Panc1 (cell line): ENCODE measurements at regions not wholly inside any gene's neighbourhood (a gene's known extent, or its start where the extent isn't known, plus 50 kb on each side); places are given as distances from the start of the nearest gene placed in this dataset.

Source experiments
- ATAC-seq: fragments of 200-7000 bp; cut with Tn5 transposase; 2 replicates; pipeline ENCODE4 v1.9.1; 2020; ENCODE audit warnings: mild to moderate bottlenecking, moderate library complexity
- BruUV-seq: library from RNA; stranded (reverse); fragments of 400-500 nt; replicated peaks from 2 replicates; lab custom pipeline; 2021; lab: Mats Ljungman, UMichigan
- CTCF ChIA-PET: fragments of 300-600 bp; sonication (Branson Sonifier 250); formaldehyde crosslinking; loops from one replicate; lab custom pipeline; 2022; ENCODE audit warnings: antibody characterized with exemption; lab: Charles Lee
- POLR2A ChIA-PET: fragments of 300-600 bp; sonication (Branson Sonifier 250); formaldehyde crosslinking; loops from one replicate; lab custom pipeline; 2022; ENCODE audit warnings: antibody characterized with exemption; lab: Charles Lee
- DNase-seq: peaks from one replicate; pipeline ENCODE4 v3.0.0-alpha.2; 2010; ENCODE audit warnings: low read depth, low spot score
- H3K27ac ChIP-seq: 2 replicates; pipeline ENCODE4 v1.5.1; 2011; ENCODE audit warnings: mild to moderate bottlenecking, low read length, inconsistent platforms
- H3K27me3 ChIP-seq: fragments of 200-500 bp; sonication (Bioruptor generic); 2 replicates; pipeline ENCODE4 v1.6.0; 2014; ENCODE audit warnings: low read length, inconsistent platforms; ENCODE audit not compliant: control insufficient read depth, insufficient read depth
- H3K36me3 ChIP-seq: fragments of 200-500 bp; sonication (Bioruptor generic); 2 replicates; pipeline ENCODE4 v1.5.1; 2014; ENCODE audit warnings: inconsistent platforms, mild to moderate bottlenecking, low read length, moderate library complexity; ENCODE audit not compliant: control insufficient read depth, insufficient read depth
- H3K4me1 ChIP-seq: 2 replicates; pipeline ENCODE4 v1.5.1; 2011; ENCODE audit warnings: inconsistent platforms, mild to moderate bottlenecking, low read length, moderate library complexity; ENCODE audit not compliant: control insufficient read depth, insufficient read depth
- H3K4me3 ChIP-seq, 2 experiments: 2 replicates each; pipeline ENCODE4 v1.5.1; 2011 to 2012; ENCODE audit warnings: low read depth in 2 of 2, low read length in 2 of 2, mild to moderate bottlenecking in 2 of 2, inconsistent platforms in 1 of 2, moderate library complexity in 1 of 2
- H3K9me3 ChIP-seq: fragments of 200-500 bp; sonication (Bioruptor generic); 2 replicates; pipeline ENCODE4 v1.5.1; 2014; ENCODE audit warnings: low read depth, mild to moderate bottlenecking, inconsistent platforms, low read length, moderate library complexity; ENCODE audit not compliant: control insufficient read depth, insufficient read depth
- POLR2AphosphoS5 ChIP-seq: IDR thresholded peaks from 2 replicates; pipeline ENCODE4 v1.6.1; 2012; ENCODE audit warnings: mild to moderate bottlenecking, low read depth, low read length, moderate library complexity
- SIN3A ChIP-seq: IDR thresholded peaks from 2 replicates; pipeline ENCODE4 v1.6.1; 2012; ENCODE audit warnings: low read depth, mild to moderate bottlenecking, low read length, moderate library complexity, borderline replicate concordance; ENCODE audit not compliant: insufficient read depth
- TCF7L2 ChIP-seq: IDR thresholded peaks from 2 replicates; pipeline ENCODE4 v1.6.1; 2011; ENCODE audit warnings: mild to moderate bottlenecking, low read depth, low read length, inconsistent platforms
- in situ Hi-C: cut with HindIII; loops from 2 replicates; pipeline ENCODE4 v1.10.0; 2016; ENCODE audit warnings: low sequenced_read_pairs, low pct_unique_long_range_greater_than_20kb
- intact Hi-C: fragments of 100-400 bp; cut with micrococcal nuclease; formaldehyde crosslinking; loops from one replicate; pipeline ENCODE4 v1.10.0; 2022; ENCODE audit not compliant: unreplicated experiment
- TF ChIP-seq, protein P1 (sequence below), 2 experiments: IDR thresholded peaks; 2 replicates each; pipeline ENCODE4 v1.6.1; 2011 to 2012; ENCODE audit warnings: low read depth in 2 of 2, control low read depth in 1 of 2, low read length in 1 of 2, mild to moderate bottlenecking in 1 of 2, moderate library complexity in 1 of 2; ENCODE audit not compliant: insufficient read depth in 1 of 2
- TF ChIP-seq, protein P2 (sequence below): fragments of 450-650 bp; IDR thresholded peaks from 2 replicates; pipeline ENCODE4 v1.5.1; 2017; ENCODE audit warnings: mild to moderate bottlenecking

DNA sequence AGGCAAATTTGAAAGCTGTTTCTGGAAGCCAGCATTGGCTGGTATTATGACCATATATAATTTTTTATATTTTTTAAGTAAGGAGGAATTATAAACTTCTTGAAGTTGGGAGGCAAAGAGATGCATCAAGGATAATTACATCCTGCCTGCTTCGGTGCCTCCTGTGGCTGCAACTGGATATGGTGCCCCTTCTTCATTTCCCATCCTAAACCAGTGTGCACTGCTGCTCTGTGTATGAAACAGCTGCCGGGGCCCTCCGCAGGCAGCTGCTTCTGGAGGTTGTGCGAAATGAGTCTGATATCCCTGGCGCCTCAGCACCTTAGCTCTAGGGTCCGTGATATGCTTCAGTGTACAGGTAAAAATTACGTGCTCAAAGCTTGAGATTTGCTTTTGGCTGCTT is 304.2 kb downstream of the ENC1 start:
- CTCF ChIA-PET: interaction anchor here (0.6 kb wide), 1 partner anchor 34 kb away, joined by 3 read pairs; no protein-coding TSS in a partner anchor
- in situ Hi-C loops (no loop called here), intact Hi-C loops (no loop called here)
- Histone ChIP-seq H3K4me1 (no peaks in the 10 kb centered on the region), H3K9me3 (no peaks in the 10 kb centered on the region), H3K4me3 (no peak overlapping the region), H3K27ac (no peak overlapping the region), H3K36me3 (no peaks in the 10 kb centered on the region), H3K27me3 (no peaks in the 10 kb centered on the region)
- DNase-seq: no peak
- POLR2A ChIA-PET: no interaction called here
- BruUV-seq: no TSS peak
- ATAC-seq: no peak
- TF ChIP-seq, protein P1, sequence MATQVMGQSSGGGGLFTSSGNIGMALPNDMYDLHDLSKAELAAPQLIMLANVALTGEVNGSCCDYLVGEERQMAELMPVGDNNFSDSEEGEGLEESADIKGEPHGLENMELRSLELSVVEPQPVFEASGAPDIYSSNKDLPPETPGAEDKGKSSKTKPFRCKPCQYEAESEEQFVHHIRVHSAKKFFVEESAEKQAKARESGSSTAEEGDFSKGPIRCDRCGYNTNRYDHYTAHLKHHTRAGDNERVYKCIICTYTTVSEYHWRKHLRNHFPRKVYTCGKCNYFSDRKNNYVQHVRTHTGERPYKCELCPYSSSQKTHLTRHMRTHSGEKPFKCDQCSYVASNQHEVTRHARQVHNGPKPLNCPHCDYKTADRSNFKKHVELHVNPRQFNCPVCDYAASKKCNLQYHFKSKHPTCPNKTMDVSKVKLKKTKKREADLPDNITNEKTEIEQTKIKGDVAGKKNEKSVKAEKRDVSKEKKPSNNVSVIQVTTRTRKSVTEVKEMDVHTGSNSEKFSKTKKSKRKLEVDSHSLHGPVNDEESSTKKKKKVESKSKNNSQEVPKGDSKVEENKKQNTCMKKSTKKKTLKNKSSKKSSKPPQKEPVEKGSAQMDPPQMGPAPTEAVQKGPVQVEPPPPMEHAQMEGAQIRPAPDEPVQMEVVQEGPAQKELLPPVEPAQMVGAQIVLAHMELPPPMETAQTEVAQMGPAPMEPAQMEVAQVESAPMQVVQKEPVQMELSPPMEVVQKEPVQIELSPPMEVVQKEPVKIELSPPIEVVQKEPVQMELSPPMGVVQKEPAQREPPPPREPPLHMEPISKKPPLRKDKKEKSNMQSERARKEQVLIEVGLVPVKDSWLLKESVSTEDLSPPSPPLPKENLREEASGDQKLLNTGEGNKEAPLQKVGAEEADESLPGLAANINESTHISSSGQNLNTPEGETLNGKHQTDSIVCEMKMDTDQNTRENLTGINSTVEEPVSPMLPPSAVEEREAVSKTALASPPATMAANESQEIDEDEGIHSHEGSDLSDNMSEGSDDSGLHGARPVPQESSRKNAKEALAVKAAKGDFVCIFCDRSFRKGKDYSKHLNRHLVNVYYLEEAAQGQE (IDR thresholded peaks at IDR 0.05; ENCODE audit: insufficient read depth in 1 of 2, low read depth in 2 of 2, low read length in 1 of 2): no peak
- TF ChIP-seq, protein P2, sequence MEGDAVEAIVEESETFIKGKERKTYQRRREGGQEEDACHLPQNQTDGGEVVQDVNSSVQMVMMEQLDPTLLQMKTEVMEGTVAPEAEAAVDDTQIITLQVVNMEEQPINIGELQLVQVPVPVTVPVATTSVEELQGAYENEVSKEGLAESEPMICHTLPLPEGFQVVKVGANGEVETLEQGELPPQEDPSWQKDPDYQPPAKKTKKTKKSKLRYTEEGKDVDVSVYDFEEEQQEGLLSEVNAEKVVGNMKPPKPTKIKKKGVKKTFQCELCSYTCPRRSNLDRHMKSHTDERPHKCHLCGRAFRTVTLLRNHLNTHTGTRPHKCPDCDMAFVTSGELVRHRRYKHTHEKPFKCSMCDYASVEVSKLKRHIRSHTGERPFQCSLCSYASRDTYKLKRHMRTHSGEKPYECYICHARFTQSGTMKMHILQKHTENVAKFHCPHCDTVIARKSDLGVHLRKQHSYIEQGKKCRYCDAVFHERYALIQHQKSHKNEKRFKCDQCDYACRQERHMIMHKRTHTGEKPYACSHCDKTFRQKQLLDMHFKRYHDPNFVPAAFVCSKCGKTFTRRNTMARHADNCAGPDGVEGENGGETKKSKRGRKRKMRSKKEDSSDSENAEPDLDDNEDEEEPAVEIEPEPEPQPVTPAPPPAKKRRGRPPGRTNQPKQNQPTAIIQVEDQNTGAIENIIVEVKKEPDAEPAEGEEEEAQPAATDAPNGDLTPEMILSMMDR: peak; percentile 31; the same call in 1 of the 2 replicates

DNA sequence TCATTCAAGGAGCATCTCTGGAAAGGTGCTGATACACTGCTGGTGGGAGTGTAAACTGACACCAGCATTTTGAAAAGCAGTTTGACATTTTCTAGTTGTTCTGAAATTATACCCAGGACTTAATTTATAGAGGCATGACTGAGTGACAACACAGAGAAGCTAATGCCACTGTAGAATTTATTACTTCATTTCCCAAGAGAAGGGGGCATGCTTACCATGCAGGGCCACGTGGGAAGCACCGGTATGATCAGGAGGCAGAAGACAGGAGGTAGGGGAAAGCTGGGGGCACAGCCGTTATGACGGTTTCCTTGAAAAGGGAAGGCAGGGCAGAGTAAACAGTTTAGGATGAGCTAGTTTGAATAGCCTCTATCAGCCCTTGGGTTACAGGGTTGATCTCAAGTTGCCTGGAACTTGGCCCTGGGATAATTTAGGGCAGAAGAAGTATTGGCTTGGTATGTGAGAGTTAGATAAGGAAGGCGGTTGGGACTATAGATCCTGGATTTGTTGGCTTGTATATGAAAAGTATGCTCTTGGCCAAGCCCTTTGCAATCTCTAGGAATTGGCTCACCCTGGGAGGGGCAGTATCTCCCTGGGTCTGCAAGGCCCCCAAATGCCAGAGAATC is 305.7 kb downstream of the ENC1 start:
- no TSS peak for BruUV-seq
- ATAC-seq (no peak), DNase-seq (no peak)
- no peak for TF ChIP-seq SIN3A
- TF ChIP-seq TCF7L2: no peak
- TF ChIP-seq, protein P2: no peak
- no peak for TF ChIP-seq POLR2AphosphoS5
- TF ChIP-seq, protein P1 (IDR thresholded peaks at IDR 0.05; ENCODE audit: insufficient read depth in 1 of 2, low read depth in 2 of 2, low read length in 1 of 2): no peak
- no peaks in the 10 kb centered on the region for H3K36me3 ChIP-seq
- H3K27ac ChIP-seq: no peak overlapping the region
- in situ Hi-C loops (no loop called here), intact Hi-C loops (no loop called here)
- no peak overlapping the region for H3K4me3 ChIP-seq
- H3K4me1 ChIP-seq: no peaks in the 10 kb centered on the region
- POLR2A ChIA-PET: no interaction called here
- H3K9me3 ChIP-seq: no peaks in the 10 kb centered on the region
- CTCF ChIA-PET: interaction anchor here (0.6 kb wide), 1 partner anchor 582 kb away, joined by 3 read pairs; no protein-coding TSS in a partner anchor
- no peaks in the 10 kb centered on the region for H3K27me3 ChIP-seq
